Mucosa of rectum (tissue), 2 donors: ENCODE measurements at regions not wholly inside any gene's neighbourhood (a gene's known extent, or its start where the extent isn't known, plus 50 kb on each side); places are given as distances from the start of the nearest gene placed in this dataset.

ENCODE experiments used
- H3K27ac ChIP-seq, 2 donors: one replicate each; pipeline ENCODE4 v1.7.0; 2013; ENCODE audit warnings: inconsistent platforms in 2 of 2, low read depth in 2 of 2, low read length in 2 of 2
- H3K27me3 ChIP-seq, 2 donors: one replicate each; pipeline ENCODE4 v1.7.0; 2013; ENCODE audit warnings: low read length in 2 of 2; ENCODE audit not compliant: control insufficient read depth in 2 of 2, insufficient read depth in 2 of 2
- H3K36me3 ChIP-seq, 2 donors: one replicate each; pipeline ENCODE4 v1.7.0; 2013; ENCODE audit warnings: low read length in 2 of 2; ENCODE audit not compliant: control insufficient read depth in 2 of 2, insufficient read depth in 2 of 2
- H3K4me1 ChIP-seq, 2 donors: one replicate each; pipeline ENCODE4 v1.7.0; 2013; ENCODE audit warnings: low read length in 2 of 2, mild to moderate bottlenecking in 1 of 2; ENCODE audit not compliant: control insufficient read depth in 2 of 2, insufficient read depth in 2 of 2
- H3K4me3 ChIP-seq, 2 donors: one replicate each; pipeline ENCODE4 v1.7.0; 2013; ENCODE audit warnings: low read length in 2 of 2
- H3K9ac ChIP-seq, 2 donors: one replicate each; pipeline ENCODE4 v1.7.0; 2013; ENCODE audit warnings: low read length in 2 of 2, low read depth in 1 of 2, mild to moderate bottlenecking in 1 of 2
- H3K9me3 ChIP-seq, 2 donors: one replicate each; pipeline ENCODE4 v1.7.0; 2013; ENCODE audit warnings: low read length in 2 of 2; ENCODE audit not compliant: control insufficient read depth in 2 of 2
- donor health status: healthy.
- donor health status: Normal muscosa, but diverticular disease.

DNA sequence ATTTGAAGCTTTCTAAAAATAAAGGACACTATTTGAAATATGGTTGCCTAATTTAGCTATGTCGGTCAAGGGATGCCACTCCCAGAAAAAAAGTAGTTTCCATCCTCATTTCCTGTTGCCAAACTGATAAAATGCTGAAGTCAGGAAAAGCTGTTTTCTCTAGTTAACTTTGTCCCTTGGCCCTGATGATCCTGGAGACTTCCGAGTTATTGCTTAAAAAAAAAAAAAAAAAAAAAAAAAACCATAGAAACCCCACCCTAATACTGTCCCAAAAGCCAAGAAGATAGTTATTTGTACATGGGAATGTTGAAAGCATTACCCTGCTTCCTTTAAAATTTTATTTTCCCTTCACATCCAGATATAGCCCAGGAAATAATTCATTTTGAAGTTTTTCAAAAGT lies 236.7 kb downstream of the SOD2 start:
- Histone ChIP-seq H3K9ac (no peak overlapping the region), H3K4me3 (no peak overlapping the region), H3K4me1 (no peaks in the 10 kb centered on the region), H3K27ac (no peak overlapping the region), H3K36me3 (no peaks in the 10 kb centered on the region), H3K9me3 (no peaks in the 10 kb centered on the region), H3K27me3 (no peaks in the 10 kb centered on the region)

DNA sequence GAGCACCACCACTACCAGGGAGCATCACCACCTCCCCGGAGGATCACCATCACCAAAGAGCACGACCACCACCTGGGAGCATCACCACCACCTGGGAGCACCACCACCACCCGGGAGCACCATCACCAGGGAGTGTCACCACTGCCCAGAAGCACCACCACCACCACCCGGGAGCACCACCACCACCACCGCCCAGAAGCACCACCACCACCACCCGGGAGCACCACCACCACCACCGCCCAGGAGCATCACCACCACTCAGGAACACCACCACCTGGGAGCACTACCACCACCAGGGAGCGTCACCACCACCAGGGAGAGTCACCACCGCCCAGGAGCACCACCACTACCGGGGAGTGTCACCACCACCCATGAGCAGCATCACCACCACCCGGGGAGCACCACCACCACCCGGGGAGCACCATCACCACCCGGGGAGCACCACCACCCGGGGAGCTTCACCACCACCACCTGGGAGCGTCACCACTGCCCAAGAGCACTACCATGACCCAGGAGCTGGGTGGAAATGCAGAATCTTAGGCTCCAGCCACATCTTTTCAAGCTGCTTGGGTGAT lies 237.3 kb downstream of the SOD2 start:
- H3K4me1 ChIP-seq = no peaks in the 10 kb centered on the region
- no peak overlapping the region for H3K9ac ChIP-seq
- no peak overlapping the region for H3K27ac ChIP-seq
- H3K27me3 ChIP-seq = no peaks in the 10 kb centered on the region
- H3K36me3 ChIP-seq = no peaks in the 10 kb centered on the region
- H3K4me3 ChIP-seq = no peak overlapping the region
- H3K9me3 ChIP-seq = no peaks in the 10 kb centered on the region

- H3K4me3 ChIP-seq = no peak overlapping the region
Measured at GRCh38 chr6:159450815-159451465, 242.1 kb downstream of the SOD2 start.

GRCh38 chr6:159446340-159446739 lies 246.7 kb downstream of the SOD2 start:
- Histone ChIP-seq H3K9me3 (no peaks in the 10 kb centered on the region), H3K4me1 (no peaks in the 10 kb centered on the region), H3K27ac (no peak overlapping the region), H3K27me3 (no peaks in the 10 kb centered on the region), H3K4me3 (no peak overlapping the region), H3K36me3 (no peaks in the 10 kb centered on the region), H3K9ac (no peak overlapping the region)

More at GRCh38 chr6:159450815-159451465, 242.1 kb downstream of the SOD2 start:
- H3K27me3 ChIP-seq = no peaks in the 10 kb centered on the region
- H3K36me3 ChIP-seq = no peaks in the 10 kb centered on the region
- no peak overlapping the region for H3K27ac ChIP-seq
- H3K9me3 ChIP-seq = no peaks in the 10 kb centered on the region
- no peaks in the 10 kb centered on the region for H3K4me1 ChIP-seq
- no peak overlapping the region for H3K9ac ChIP-seq

DNA sequence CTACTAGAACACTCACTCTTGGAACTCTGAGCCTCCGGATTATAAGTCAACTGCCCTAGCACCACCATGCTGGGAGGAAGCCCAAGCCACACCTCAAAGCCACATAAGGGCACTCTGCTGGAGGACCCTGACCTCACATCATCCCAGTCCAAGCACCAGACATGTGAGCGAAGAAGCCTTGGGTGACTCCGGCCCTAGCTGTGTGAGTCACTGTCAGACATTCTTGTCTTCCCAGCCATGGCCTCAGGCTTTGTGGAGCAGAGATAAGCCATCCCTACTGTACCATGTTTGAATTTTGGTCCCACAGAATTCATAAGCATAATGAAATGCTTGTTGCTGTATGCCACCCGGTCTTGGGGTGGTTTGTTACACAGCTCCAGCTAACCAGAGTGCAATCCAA lies 247.7 kb downstream of the SOD2 start:
- no peaks in the 10 kb centered on the region for H3K9me3 ChIP-seq
- no peak overlapping the region for H3K4me3 ChIP-seq
- H3K4me1 ChIP-seq = no peaks in the 10 kb centered on the region
- H3K36me3 ChIP-seq = no peaks in the 10 kb centered on the region
- no peak overlapping the region for H3K27ac ChIP-seq
- no peak overlapping the region for H3K9ac ChIP-seq
- H3K27me3 ChIP-seq = no peaks in the 10 kb centered on the region

DNA sequence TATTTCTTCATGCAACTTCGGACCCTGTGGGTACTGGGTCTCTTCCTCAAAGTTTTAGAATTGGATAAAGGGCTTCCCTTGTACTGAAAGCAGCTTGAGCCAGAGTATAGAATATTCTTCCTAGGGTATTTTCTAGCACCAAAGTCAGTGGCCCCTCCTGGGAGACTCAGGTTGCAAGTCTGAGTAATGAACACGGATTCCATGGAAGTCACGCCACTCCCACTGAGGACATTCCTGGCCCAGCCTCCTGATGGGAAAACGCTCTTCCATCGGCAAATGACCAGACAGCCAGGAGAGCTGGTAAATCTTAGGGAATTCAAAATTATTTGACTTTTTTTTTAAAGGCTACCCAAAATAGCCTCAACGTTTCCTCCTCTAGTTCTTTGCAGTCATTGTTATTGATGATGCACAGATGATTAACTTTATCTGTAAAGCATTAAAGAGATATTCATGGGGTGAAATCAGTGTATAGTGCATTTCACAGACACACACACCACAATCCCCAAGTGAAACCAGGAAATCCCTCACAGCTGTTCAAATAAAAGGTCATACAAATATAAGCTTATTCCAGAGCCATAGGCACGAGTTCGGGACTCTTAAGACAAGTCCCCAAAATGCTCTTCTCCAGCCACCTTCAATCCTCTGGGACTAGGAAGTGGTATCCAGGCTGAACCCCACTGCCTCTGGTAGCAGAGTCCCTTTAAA lies 248.8 kb downstream of the SOD2 start:
- Histone ChIP-seq H3K4me1 (no peaks in the 10 kb centered on the region), H3K36me3 (no peaks in the 10 kb centered on the region), H3K27ac (no peak overlapping the region), H3K27me3 (no peaks in the 10 kb centered on the region), H3K4me3 (no peak overlapping the region), H3K9ac (no peak overlapping the region), H3K9me3 (no peaks in the 10 kb centered on the region)

DNA sequence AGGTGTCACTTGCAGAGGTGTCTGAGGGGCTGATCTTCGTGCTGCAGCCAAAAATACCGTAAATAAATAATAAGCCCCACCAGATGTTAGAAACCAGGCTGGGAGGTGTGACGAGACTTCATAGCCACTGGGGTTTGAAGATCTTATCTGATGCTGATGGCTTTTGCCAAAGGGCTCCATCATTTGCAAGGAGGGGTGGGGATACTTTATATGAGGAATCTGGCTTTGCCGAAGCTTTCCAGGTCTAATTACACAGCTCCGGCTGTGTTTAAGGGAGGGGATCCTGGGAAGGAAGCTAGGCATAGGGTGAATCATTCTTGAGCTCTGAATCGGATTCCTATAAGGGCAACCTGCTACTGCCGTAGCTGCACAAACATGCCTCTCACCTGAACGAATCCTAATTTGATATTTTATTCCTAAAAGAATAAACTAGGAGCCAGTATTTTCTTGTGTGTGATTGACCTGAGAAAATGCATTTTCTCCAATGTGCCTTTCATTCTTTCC lies 249.6 kb downstream of the SOD2 start:
- H3K9me3 ChIP-seq = no peaks in the 10 kb centered on the region
- H3K27ac ChIP-seq = no peak overlapping the region
- H3K9ac ChIP-seq = no peak overlapping the region
- no peaks in the 10 kb centered on the region for H3K27me3 ChIP-seq
- H3K36me3 ChIP-seq = no peaks in the 10 kb centered on the region
- H3K4me1 ChIP-seq = no peaks in the 10 kb centered on the region
- H3K4me3 ChIP-seq = no peak overlapping the region

- no peaks in the 10 kb centered on the region for H3K4me1 ChIP-seq
Measured at GRCh38 chr6:159441704-159441981, 251.4 kb downstream of the SOD2 start.

GRCh38 chr6:159440911-159441703 lies 251.9 kb downstream of the SOD2 start:
- H3K36me3 ChIP-seq = no peaks in the 10 kb centered on the region
- no peak overlapping the region for H3K4me3 ChIP-seq
- no peaks in the 10 kb centered on the region for H3K9me3 ChIP-seq
- no peak overlapping the region for H3K27ac ChIP-seq
- H3K4me1 ChIP-seq = no peaks in the 10 kb centered on the region
- H3K9ac ChIP-seq = no peak overlapping the region
- H3K27me3 ChIP-seq = no peaks in the 10 kb centered on the region

More at GRCh38 chr6:159441704-159441981, 251.4 kb downstream of the SOD2 start:
- H3K9me3 ChIP-seq = no peaks in the 10 kb centered on the region
- no peak overlapping the region for H3K27ac ChIP-seq
- no peaks in the 10 kb centered on the region for H3K36me3 ChIP-seq
- no peak overlapping the region for H3K4me3 ChIP-seq
- H3K9ac ChIP-seq = no peak overlapping the region
- no peaks in the 10 kb centered on the region for H3K27me3 ChIP-seq

DNA sequence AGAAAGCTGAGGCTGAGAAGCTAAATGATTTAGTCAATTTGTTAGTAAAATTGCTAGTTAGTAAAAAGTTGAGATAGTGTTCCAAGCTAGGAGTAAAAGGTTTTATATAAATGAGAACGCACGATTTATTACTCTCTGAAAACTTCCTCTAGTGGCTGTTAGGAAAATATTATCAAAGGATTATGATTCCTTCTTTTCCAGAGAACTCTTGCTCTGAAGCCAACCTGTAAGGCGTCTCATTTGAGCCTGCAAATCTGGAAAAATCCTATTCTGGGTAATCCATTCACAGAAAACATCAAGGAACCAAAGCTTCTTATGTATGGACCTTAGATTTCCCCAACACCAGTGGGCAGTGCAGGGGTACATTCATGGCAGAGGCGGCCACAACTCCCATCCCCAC lies 252.7 kb downstream of the SOD2 start:
- Histone ChIP-seq H3K4me3 (no peak overlapping the region), H3K27me3 (no peaks in the 10 kb centered on the region), H3K36me3 (no peaks in the 10 kb centered on the region), H3K4me1 (no peaks in the 10 kb centered on the region), H3K9me3 (no peaks in the 10 kb centered on the region), H3K9ac (no peak overlapping the region), H3K27ac (no peak overlapping the region)
